Kidney (tissue), 13 donors: ENCODE measurements at regions not wholly inside any gene's neighbourhood (a gene's known extent, or its start where the extent isn't known, plus 50 kb on each side); places are given as distances from the start of the nearest gene placed in this dataset.

Source experiments
- DNase-seq, 5 donors: peaks; one replicate each; pipeline ENCODE4 v3.0.0-alpha.2; 2013 to 2020
- FAIRE-seq: peaks from 2 replicates; lab custom pipeline; 2012; peaks lifted over from hg19 to GRCh38; lab: Jason Lieb, UNC
- H3K27ac ChIP-seq, 2 donors: one replicate each; pipeline ENCODE4 v1.7.0; 2013; ENCODE audit warnings: low read depth in 2 of 2, low read length in 2 of 2, inconsistent platforms in 1 of 2
- H3K27me3 ChIP-seq: one replicate; pipeline ENCODE4 v1.7.1; 2013; ENCODE audit warnings: low read length, inconsistent platforms; ENCODE audit not compliant: control insufficient read depth, insufficient read depth
- H3K36me3 ChIP-seq, 3 donors: one replicate each; pipeline versions ENCODE4 v1.7.0 to v1.7.1; 2013; ENCODE audit warnings: low read length in 3 of 3, control low read depth in 1 of 3, inconsistent platforms in 1 of 3; ENCODE audit not compliant: insufficient read depth in 3 of 3, control insufficient read depth in 2 of 3
- H3K4me1 ChIP-seq, 3 donors: one replicate each; pipeline versions ENCODE4 v1.7.0 to v1.7.1; 2013; ENCODE audit warnings: low read length in 3 of 3, inconsistent platforms in 1 of 3, low read depth in 1 of 3; ENCODE audit not compliant: control insufficient read depth in 2 of 3, insufficient read depth in 2 of 3
- H3K4me3 ChIP-seq, 3 donors: one replicate each; pipeline versions ENCODE4 v1.7.0 to v1.8.1; 2013; ENCODE audit warnings: low read length in 3 of 3, control low read depth in 1 of 3, inconsistent platforms in 1 of 3
- H3K9ac ChIP-seq, 3 donors: one replicate each; pipeline versions ENCODE4 v1.7.0 to v1.7.1; 2013; ENCODE audit warnings: low read length in 3 of 3, control low read depth in 1 of 3, inconsistent platforms in 1 of 3
- H3K9me3 ChIP-seq, 3 donors: one replicate each; pipeline versions ENCODE4 v1.7.0 to v1.7.1; 2013; ENCODE audit warnings: low read length in 3 of 3, control low read depth in 1 of 3, inconsistent platforms in 1 of 3; ENCODE audit not compliant: control insufficient read depth in 2 of 3, insufficient read depth in 1 of 3
- CTCF ChIP-seq: IDR thresholded peaks from 3 replicates; pipeline ENCODE4 v1.5.1; 2012; ENCODE audit warnings: mild to moderate bottlenecking, moderate library complexity, borderline replicate concordance; ENCODE audit not compliant: insufficient read depth; ENCODE audit errors: extremely low read depth
- intact Hi-C: fragments of 100-400 bp; cut with DNase I; formaldehyde crosslinking; loops from one replicate; pipeline ENCODE4 v1.11.1; 2022
- donor health status: control.
- donor health status: control.
- donor health status: control.
- donor health status: control.
- donor health status: control.
- donor health status: DM: yes; HTN: yes; CAD: no.
- donor health status: Normal renal cell carcinoma (clear cell type).

DNA sequence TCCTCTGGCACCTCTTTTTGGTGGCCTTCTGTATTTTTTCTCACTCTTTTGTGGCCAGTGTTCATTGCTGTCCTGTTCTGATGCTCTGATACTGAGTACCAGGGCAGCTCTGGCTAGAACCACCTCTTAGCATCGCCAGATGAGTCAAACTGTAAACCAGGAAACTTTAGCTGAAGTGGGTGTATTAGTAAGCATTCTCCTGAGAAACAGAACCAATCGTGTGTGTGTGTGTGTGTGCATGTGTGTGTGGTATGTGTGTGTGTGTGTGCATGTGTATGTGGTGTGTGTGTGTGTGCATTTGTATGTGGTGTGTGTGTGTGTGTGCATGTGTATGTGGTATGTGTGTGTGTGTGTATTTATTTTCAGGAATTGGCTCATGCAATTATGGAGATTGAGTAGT is 166.3 kb upstream of the SKOR2 start:
- Histone ChIP-seq H3K36me3 (no peaks in the 10 kb centered on the region), H3K4me1 (no peaks in the 10 kb centered on the region), H3K4me3 (no peak overlapping the region), H3K9ac (no peak overlapping the region), H3K9me3 (no peaks in the 10 kb centered on the region), H3K27ac (no peak overlapping the region), H3K27me3 (no peaks in the 10 kb centered on the region)
- intact Hi-C loops, result no loop called here
- FAIRE-seq, result no peak
- TF ChIP-seq CTCF, result no peak
- no peak for DNase-seq

DNA sequence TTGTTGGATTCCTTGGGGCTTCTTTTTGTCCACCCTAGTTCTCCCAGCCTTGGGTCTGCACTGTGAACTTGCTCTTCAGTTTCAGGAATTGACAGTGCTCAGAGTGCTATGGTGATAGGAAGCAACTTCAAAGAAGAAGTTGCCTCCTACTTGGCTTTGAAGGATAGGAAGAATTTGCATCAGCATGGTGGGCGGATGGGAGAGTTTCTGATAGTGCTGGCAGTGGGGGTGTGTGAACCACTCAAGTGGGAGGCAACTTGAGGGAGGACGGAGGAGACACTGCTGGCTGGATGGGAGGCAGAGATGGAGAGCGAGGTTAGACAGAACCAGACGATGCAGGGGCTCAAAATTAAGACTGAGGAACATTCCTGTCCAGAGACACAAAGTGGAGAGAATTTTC is 164.4 kb upstream of the SKOR2 start:
- no peak overlapping the region for H3K4me3 ChIP-seq
- H3K27me3 ChIP-seq, result no peaks in the 10 kb centered on the region
- TF ChIP-seq CTCF, result no peak
- no peaks in the 10 kb centered on the region for H3K9me3 ChIP-seq
- intact Hi-C loops, result no loop called here
- H3K9ac ChIP-seq, result no peak overlapping the region
- no peaks in the 10 kb centered on the region for H3K36me3 ChIP-seq
- H3K4me1 ChIP-seq, result no peaks in the 10 kb centered on the region
- H3K27ac ChIP-seq, result no peak overlapping the region
- FAIRE-seq (no peak), DNase-seq (no peak)

DNA sequence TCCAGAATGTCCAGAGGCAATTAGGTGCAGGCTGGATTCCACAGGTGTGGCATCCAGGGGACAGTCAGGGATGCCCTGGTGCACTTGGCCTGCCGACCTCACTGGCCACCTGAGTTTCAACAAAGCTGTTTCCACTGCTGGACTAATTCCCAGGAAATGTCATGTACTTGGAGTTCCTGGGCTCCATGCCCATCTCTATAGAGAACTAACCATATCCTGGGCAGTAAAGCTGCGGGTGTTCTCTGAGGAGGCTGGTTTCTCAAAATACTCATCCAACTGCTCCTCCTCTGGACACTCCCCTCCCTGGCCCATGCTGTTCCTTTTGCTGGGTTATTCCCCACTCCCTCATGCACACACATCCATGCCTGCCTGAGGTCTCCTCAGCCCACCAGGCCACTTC is 161.9 kb upstream of the SKOR2 start:
- intact Hi-C loops, result no loop called here
- Histone ChIP-seq H3K36me3 (no peaks in the 10 kb centered on the region), H3K4me1 (no peaks in the 10 kb centered on the region), H3K4me3 (no peak overlapping the region), H3K9ac (no peak overlapping the region), H3K27ac (no peak overlapping the region), H3K27me3 (no peaks in the 10 kb centered on the region), H3K9me3 (no peaks in the 10 kb centered on the region)
- FAIRE-seq (no peak), DNase-seq (no peak)
- TF ChIP-seq CTCF, result no peak

DNA sequence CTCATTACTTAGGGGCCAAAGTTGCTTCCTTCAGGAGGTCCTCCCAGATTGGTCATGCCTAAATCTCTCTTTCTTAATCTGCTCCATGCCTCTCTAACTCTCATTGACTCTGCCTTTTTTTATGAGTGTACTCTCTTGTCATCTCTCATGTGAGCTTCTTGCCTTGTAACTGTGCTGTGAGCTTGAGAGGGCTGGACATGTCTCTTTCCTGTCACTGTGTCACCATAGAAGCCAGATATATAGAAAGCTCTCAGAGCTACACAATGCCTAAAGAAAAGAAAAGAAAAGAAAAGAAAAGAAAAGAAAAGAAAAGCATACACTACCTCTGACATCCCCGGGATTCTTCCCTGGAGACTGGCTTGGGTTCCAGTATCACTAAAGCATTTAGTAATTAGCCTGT is 161.5 kb upstream of the SKOR2 start:
- Histone ChIP-seq H3K9me3 (no peaks in the 10 kb centered on the region), H3K27me3 (no peaks in the 10 kb centered on the region), H3K4me3 (no peak overlapping the region), H3K36me3 (no peaks in the 10 kb centered on the region), H3K4me1 (no peaks in the 10 kb centered on the region), H3K27ac (no peak overlapping the region), H3K9ac (no peak overlapping the region)
- intact Hi-C loops, result no loop called here
- DNase-seq (no peak), FAIRE-seq (no peak)
- no peak for TF ChIP-seq CTCF
